ENCODE measurements at regions not wholly inside any gene's neighbourhood (a gene's known extent, or its start where the extent isn't known, plus 50 kb on each side); places are given as distances from the start of the nearest gene placed in this dataset.

DNA sequence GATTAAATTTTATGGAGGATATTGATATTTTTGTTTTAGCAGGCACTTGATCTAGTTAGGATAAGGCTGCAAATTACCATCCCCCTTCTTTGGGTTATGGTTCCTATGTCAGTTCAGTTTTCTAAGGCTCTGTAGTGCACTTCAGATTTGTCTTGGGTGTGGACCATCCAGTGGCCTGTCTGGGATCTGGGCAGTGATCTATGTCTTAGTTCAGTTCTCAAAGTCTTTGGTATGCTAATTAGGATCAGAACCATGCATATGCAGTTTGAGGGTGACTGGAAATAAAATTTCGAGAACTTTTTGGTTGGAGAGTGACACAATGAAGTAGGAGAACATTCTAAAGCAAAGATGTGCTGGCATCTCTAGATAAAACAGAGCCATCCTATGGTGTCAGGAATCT lies 388.2 kb downstream of the MID1IP1 start:
- no peak for DNase-seq

DNA sequence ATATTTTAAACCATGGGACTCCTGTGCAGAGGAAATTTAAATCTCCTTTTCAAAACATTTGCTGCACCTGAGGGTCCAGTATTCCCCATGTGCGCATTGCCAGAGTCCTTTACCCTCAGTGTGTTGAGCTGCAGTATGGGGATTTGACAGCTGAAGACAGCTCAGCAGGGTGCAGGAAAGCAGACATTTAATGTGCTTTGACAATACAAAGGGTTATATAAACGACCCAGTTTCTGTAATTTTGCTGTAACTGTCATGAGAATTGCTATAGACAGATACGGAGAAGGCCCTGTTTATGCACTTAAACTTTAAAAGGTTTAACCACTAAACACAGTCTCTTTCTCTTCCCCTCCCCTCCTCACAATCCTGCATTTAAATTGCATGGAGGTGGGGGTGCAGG lies 393.4 kb downstream of the MID1IP1 start:
- no peak for DNase-seq

- DNase-seq: peak in 2 of 6 experiments; percentile 0 to 8
Measured at GRCh38 chrX:39195156-39195555, 393.9 kb downstream of the MID1IP1 start.

DNA sequence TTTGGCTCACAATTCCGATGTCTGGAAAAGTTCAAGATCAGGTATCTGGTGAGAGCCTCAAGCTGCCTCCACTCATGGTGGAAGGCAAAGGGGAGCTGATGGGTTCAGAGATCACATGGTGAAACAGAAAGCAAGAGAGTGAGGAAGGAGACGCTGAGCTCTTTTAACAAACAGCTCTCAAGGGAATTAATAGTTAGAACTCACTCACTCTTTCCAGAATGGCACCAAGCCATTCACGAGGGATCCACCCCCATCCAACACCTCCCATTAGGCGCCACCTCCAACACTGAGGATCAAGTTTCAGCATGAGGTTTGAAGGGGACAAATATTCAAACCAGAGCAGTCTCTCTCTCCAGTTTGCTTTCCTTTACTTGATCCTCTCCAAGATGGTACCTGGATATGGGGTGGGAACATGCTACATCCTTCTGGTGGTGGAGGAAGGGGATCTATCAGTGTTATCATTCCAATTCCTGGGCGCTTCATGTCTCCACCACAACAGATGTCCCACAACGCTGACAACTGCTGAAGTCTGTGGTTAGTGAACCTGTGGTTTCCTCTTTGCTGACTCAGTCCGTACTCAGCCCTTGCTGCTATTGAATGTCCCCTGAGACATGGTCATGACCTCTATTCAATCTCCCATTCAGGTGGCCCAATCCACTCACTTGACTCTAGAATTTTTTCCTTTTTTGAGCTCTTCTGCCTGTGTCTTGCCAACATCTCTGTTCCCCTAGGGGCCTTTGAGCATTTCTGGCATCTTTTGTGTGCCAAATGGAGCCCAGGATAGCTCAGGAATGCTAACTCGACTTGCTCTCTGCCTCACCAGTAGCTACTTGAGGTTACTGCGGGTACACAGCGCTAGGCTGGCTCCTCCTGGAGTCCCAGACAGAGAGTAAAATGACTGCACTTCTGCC lies 395.2 kb downstream of the MID1IP1 start:
- DNase-seq: peak in 2 of 6 experiments; percentile 2 to 5

- no peak for DNase-seq
Measured at GRCh38 chrX:39199429-39199828, 398.2 kb downstream of the MID1IP1 start.

- DNase-seq: no peak
Measured at GRCh38 chrX:39201305-39201990, 400.2 kb downstream of the MID1IP1 start.

GRCh38 chrX:39202641-39203040 lies 401.4 kb downstream of the MID1IP1 start:
- no peak for DNase-seq

DNA sequence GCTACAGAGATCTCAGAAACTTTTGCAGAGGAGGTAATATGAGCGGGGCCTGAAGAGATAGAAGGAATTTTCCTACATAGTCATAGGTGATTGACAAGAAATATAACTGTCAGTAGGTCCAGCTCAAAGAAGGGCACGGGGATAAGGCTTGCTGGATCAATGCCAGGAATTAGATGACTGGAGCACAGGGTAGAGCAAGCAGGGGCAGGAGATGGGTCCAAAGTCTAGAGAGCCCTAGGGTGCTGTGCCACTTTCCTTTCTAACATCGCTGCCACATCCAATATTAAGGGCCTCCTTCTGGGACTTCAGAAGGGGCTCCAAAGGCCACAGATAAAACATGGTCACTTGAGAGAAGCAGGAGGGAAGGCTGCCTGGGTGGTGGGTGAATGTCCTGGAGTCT lies 402.2 kb downstream of the MID1IP1 start:
- no peak for DNase-seq

DNA sequence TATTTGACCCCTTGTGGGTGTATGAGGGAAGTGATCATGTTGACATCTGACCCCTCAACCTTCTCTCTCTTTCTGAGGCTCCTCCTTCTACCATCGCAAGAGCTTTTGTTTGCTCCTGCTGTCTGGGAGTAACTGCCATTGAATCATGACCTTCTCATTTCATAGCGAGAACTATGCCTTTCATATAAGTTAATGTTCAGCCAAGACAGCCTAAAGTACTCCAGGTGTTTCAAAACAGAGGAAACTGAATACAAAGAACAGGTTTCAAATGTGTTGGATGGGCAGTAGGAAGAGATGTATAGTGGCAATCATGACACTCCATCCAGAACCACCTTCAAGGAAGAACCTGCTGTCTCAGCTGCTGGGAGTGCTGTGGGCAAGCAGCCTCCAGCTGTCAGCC lies 403.1 kb downstream of the MID1IP1 start:
- DNase-seq: no peak

- DNase-seq: no peak
Measured at GRCh38 chrX:39204945-39205344, 403.7 kb downstream of the MID1IP1 start.

- DNase-seq: no peak
Measured at GRCh38 chrX:39205467-39205866, 404.2 kb downstream of the MID1IP1 start.

DNA sequence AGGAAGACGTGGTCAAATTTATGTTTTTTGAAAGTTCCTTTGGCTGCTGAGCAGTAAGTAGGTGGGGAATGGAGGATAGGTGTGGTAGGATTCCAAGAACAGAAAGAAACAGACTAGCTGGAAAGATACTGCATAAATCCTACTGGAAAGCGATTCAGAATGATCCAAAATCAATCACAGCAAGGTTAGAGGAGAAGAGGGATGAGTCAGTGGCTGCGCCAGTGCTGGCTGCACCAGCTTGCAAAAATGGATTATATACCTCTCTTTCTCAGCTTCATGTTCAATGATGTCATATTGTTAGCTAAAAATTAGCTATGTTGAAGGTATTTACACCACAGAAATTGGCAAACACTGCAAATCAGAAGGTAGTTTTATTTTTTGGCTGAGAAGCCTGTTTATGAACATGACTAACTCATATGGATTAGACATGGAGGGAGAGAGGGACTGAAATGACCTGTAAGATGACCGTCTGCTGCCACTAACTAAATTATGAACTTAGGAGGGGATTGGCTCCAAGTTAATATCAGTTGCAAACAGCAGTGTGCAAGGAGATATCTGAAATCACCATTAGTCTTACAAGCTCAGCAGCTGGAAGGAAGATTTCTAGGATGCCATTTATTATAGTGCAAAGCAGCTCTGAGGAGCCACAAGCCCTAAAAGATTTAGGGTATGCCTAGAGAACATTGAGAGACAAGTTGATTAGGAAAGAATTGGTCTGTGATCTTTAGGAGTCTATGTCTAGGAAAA lies 405.3 kb downstream of the MID1IP1 start:
- DNase-seq: no peak

- DNase-seq: no peak
Measured at GRCh38 chrX:39211501-39211900, 410.2 kb downstream of the MID1IP1 start.

GRCh38 chrX:39212456-39212855 lies 411.2 kb downstream of the MID1IP1 start:
- DNase-seq: no peak

- no peak for DNase-seq
Measured at GRCh38 chrX:39214387-39215126, 413.3 kb downstream of the MID1IP1 start.

DNA sequence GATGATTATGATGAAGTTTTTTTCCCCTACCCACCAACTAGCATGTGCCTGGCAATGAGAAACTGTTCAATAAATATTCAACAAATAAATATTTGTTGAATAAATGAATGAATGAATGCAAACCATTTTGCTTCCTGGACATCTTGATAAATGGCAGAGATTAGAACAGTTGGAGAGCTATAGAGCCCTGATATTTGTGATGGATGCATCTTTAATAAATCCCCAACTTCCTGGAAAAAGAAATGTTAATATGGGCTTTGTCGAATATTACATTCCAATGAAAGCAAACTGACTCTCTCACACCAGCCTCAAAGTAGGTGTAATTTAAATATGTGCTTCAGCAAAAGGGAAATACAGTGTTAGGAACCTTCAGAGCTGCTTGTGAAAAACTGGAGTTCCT lies 419.7 kb downstream of the MID1IP1 start:
- DNase-seq: no peak

DNA sequence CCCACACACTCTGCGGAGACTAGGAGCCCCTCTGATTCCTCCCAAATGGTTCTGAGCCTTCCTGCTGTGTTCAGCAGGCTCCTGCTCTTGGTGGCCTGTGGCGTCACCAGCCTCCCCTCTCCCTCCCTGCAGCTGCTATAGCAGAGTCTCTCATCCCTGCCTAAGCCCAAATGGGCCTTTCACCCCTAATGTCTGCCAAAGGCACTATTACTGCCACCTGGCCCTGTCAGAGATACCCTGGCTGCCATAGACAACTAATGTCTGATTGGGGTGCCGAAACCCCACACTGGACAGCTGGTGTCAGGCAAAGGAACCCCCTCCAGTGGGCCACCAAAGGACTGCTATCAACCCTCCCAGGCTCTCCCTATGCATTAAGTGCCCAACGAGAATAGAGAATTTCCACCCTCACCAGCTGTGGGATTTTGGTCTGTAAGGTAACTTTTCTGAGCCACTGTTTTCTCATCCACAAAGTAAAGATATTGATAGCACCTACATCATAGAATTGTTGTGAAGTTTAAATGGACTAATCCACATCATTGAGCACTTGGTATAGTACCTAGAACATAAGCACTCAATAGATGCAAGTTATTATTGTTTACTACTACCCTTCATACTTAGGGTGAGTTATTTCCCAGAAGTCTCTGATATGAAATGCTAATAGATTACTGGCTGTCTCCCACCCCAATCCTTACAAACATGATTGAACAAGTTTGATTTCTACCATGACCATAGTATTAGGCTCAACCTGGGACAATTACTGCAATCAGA lies 421.3 kb downstream of the MID1IP1 start:
- no peak for DNase-seq

- no peak for DNase-seq
Measured at GRCh38 chrX:39226251-39226650, 425.0 kb downstream of the MID1IP1 start.

DNA sequence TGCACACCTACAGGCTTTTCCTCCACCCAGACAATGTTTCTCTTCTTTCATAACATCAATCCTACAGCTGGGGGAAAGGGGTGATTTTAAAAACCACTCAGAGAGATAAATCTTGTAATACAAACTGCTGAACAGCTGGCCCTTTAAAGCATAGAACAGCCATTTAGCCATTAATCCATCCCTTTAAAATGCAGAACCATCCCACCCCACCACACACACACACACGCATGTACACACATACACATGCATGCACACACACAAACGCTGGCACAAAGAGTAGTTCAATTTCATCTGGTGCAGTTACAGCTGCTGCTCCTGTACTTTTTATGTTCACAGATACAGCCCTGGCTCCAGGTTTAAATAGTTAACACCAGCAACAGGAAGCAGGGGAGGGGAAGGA lies 426.1 kb downstream of the MID1IP1 start:
- DNase-seq: no peak

- DNase-seq: no peak
Measured at GRCh38 chrX:39238006-39238405, 436.7 kb downstream of the MID1IP1 start.

GRCh38 chrX:39242187-39242586 lies 440.9 kb downstream of the MID1IP1 start:
- peak in 2 of 6 experiments; percentile 10 to 20 for DNase-seq

DNA sequence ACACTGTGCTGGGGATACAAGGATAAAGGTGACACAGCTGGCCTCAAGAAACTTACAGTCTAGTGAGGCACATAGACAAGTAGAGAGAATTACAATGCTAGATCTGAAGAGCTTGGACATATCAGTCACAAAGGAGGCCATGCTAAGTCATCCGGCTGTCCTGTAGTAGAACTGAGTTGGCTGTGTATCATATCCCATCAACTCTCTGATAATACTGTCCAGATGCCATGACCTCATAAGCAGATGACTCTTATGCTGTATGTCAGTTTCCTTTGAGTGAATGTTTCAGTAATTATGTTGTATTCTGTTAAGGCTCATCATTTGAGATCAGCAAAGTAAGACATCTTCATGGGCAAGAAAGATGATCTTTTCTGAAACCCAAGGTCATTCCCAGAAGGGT lies 442.9 kb downstream of the MID1IP1 start:
- no peak for DNase-seq

Data from stimulated activated naive CD4-positive, alpha-beta T cell (primary cell).